H1 (cell line): ENCODE measurements at regions not wholly inside any gene's neighbourhood (a gene's known extent, or its start where the extent isn't known, plus 50 kb on each side); places are given as distances from the start of the nearest gene placed in this dataset.

Experiments used
- CTCF ChIA-PET: fragments of 300-600 bp; sonication (Branson Sonifier 250); formaldehyde crosslinking; loops from one replicate; lab custom pipeline; 2021; ENCODE audit not compliant: partially characterized antibody; lab: Charles Lee
- POLR2A ChIA-PET: fragments of 300-600 bp; sonication (Branson Sonifier 250); formaldehyde crosslinking; loops from one replicate; lab custom pipeline; 2021; ENCODE audit warnings: inconsistent platforms; ENCODE audit not compliant: partially characterized antibody; lab: Charles Lee
- DNase-seq, 2 experiments: peaks; one replicate each; pipeline versions ENCODE4 v3.0.0 to v3.0.0-alpha.2; 2010 to 2022; ENCODE audit warnings: low spot score in 2 of 2, low read depth in 1 of 2, mixed read lengths in 1 of 2
- FAIRE-seq: peaks from 2 replicates; lab custom pipeline; 2011; peaks lifted over from hg19 to GRCh38; lab: Jason Lieb, UNC
- H2AFZ ChIP-seq: 2 replicates; pipeline ENCODE4 v1.8.1; 2012; ENCODE audit warnings: low read length, inconsistent platforms
- H2AK5ac ChIP-seq: 2 replicates; pipeline ENCODE4 v1.6.1; 2013; ENCODE audit warnings: low read depth, low read length
- H2BK120ac ChIP-seq: replicated peaks from 2 replicates; pipeline ENCODE3; 2013; ENCODE audit warnings: low read depth, low read length, inconsistent platforms
- H2BK12ac ChIP-seq: 2 replicates; pipeline ENCODE4 v1.6.1; 2013; ENCODE audit warnings: low read depth, low read length
- H2BK15ac ChIP-seq: 2 replicates; pipeline ENCODE4 v1.6.1; 2013; ENCODE audit warnings: low read length
- H2BK20ac ChIP-seq: 2 replicates; pipeline ENCODE4 v1.6.1; 2013; ENCODE audit warnings: low read length
- H2BK5ac ChIP-seq: 2 replicates; pipeline ENCODE4 v1.6.1; 2013; ENCODE audit warnings: low read depth, low read length
- H3K14ac ChIP-seq: 2 replicates; pipeline ENCODE4 v1.6.1; 2013; ENCODE audit warnings: inconsistent platforms; ENCODE audit not compliant: insufficient read length
- H3K18ac ChIP-seq: 2 replicates; pipeline ENCODE4 v1.6.1; 2013; ENCODE audit warnings: low read length; ENCODE audit errors: extremely low read depth
- H3K23ac ChIP-seq: 2 replicates; pipeline ENCODE4 v1.6.1; 2013; ENCODE audit warnings: inconsistent platforms; ENCODE audit not compliant: insufficient read length
- H3K23me2 ChIP-seq: 2 replicates; pipeline ENCODE4 v1.6.1; 2013; ENCODE audit warnings: low read depth, low read length
- H3K27ac ChIP-seq: 2 replicates; pipeline ENCODE4 v1.6.1; 2011; ENCODE audit warnings: low read depth, low read length, inconsistent platforms
- H3K27me3 ChIP-seq, 4 experiments: replicated peaks in 1 of 4; 1 replicate in 1 of 4; 2 replicates in 3 of 4; pipeline versions ENCODE4 v1.6.1 to v1.8.1; 2011 to 2013; ENCODE audit warnings: low read length in 3 of 4, mild to moderate bottlenecking in 3 of 4, inconsistent platforms in 2 of 4, mixed read lengths in 2 of 4, moderate library complexity in 1 of 4; ENCODE audit not compliant: control insufficient read depth in 3 of 4, insufficient read depth in 3 of 4; ENCODE audit errors: extremely low read depth in 1 of 4
- H3K36me3 ChIP-seq, 4 experiments: 2 replicates each; pipeline versions ENCODE4 v1.6.1 to v1.8.1; 2011 to 2013; ENCODE audit warnings: mild to moderate bottlenecking in 4 of 4, low read length in 3 of 4, moderate library complexity in 2 of 4, control low read depth in 1 of 4, inconsistent platforms in 1 of 4; ENCODE audit not compliant: insufficient read depth in 4 of 4, control insufficient read depth in 2 of 4
- H3K4ac ChIP-seq: replicated peaks from 2 replicates; pipeline ENCODE3; 2013; ENCODE audit warnings: low read length, low read depth, mixed read lengths, inconsistent platforms; ENCODE audit not compliant: insufficient read length
- H3K4me1 ChIP-seq, 4 experiments: replicated peaks in 1 of 4; 1 replicate in 1 of 4; 2 replicates in 3 of 4; pipeline versions ENCODE4 v1.6.1 to v1.8.1; 2011 to 2013; ENCODE audit warnings: low read length in 3 of 4, inconsistent platforms in 2 of 4, mixed read lengths in 1 of 4; ENCODE audit not compliant: insufficient read depth in 4 of 4, control insufficient read depth in 3 of 4
- H3K4me2 ChIP-seq, 2 experiments: 2 replicates each; pipeline versions ENCODE4 v1.6.1 to v1.8.1; 2011 to 2013; ENCODE audit warnings: low read depth in 2 of 2, low read length in 2 of 2, control low read depth in 1 of 2, inconsistent platforms in 1 of 2, mild to moderate bottlenecking in 1 of 2; ENCODE audit not compliant: insufficient read depth in 1 of 2
- H3K4me3 ChIP-seq, 4 experiments: fragments of 200-600, 300-600 bp in 1 of 4; sonication (generic), shearing (Covaris generic), sonication (Bioruptor Twin) in 1 of 4; 2 replicates each; pipeline versions ENCODE4 v1.5.1 to v1.8.1; 2011 to 2016; ENCODE audit warnings: low read length in 4 of 4, low read depth in 3 of 4, control low read depth in 2 of 4, inconsistent platforms in 2 of 4, mild to moderate bottlenecking in 2 of 4, mixed read lengths in 1 of 4, moderate library complexity in 1 of 4; ENCODE audit not compliant: insufficient read depth in 2 of 4; ENCODE audit errors: extremely low read depth in 1 of 4
- H3K56ac ChIP-seq: replicated peaks from 2 replicates; pipeline ENCODE3; 2013; ENCODE audit warnings: low read depth, mild to moderate bottlenecking, mixed read lengths, low read length, inconsistent platforms; ENCODE audit not compliant: insufficient read length
- H3K79me1 ChIP-seq: 2 replicates; pipeline ENCODE4 v1.6.1; 2013; ENCODE audit warnings: low read depth, low read length, control low read depth
- H3K79me2 ChIP-seq, 2 experiments: 2 replicates each; pipeline versions ENCODE4 v1.6.1 to v1.8.1; 2012 to 2013; ENCODE audit warnings: low read length in 2 of 2, mild to moderate bottlenecking in 2 of 2, inconsistent platforms in 1 of 2; ENCODE audit not compliant: insufficient read depth in 2 of 2, control insufficient read depth in 1 of 2
- H3K9ac ChIP-seq, 4 experiments: replicated peaks in 1 of 4; 1 replicate in 1 of 4; 2 replicates in 3 of 4; pipeline versions ENCODE4 v1.6.1 to v1.8.1; 2011 to 2013; ENCODE audit warnings: low read depth in 3 of 4, low read length in 3 of 4, control low read depth in 2 of 4, mild to moderate bottlenecking in 2 of 4, moderate library complexity in 2 of 4, inconsistent platforms in 1 of 4; ENCODE audit errors: extremely low read depth in 1 of 4
- H3K9me3 ChIP-seq, 2 experiments: 2 replicates each; pipeline versions ENCODE4 v1.6.1 to v1.8.1; 2012 to 2013; ENCODE audit warnings: mild to moderate bottlenecking in 2 of 2, moderate library complexity in 2 of 2, control low read depth in 1 of 2, inconsistent platforms in 1 of 2, low read depth in 1 of 2, low read length in 1 of 2, mixed read lengths in 1 of 2; ENCODE audit not compliant: insufficient read depth in 2 of 2
- H4K20me1 ChIP-seq, 2 experiments: replicated peaks in 1 of 2; 2 replicates each; pipeline versions ENCODE3 to v1.8.1; 2011 to 2013; ENCODE audit warnings: inconsistent platforms in 2 of 2, low read length in 2 of 2, mild to moderate bottlenecking in 1 of 2; ENCODE audit not compliant: insufficient read depth in 2 of 2, control insufficient read depth in 1 of 2
- H4K5ac ChIP-seq: 2 replicates; pipeline ENCODE4 v1.6.1; 2013; ENCODE audit warnings: low read length, low read depth, mixed read lengths, inconsistent platforms; ENCODE audit not compliant: insufficient read length
- H4K8ac ChIP-seq: 2 replicates; pipeline ENCODE4 v1.8.0; 2013; ENCODE audit warnings: mild to moderate bottlenecking, moderate library complexity, low read length, inconsistent platforms; ENCODE audit not compliant: insufficient read depth; ENCODE audit errors: extremely low read depth
- H4K91ac ChIP-seq: replicated peaks from 2 replicates; pipeline ENCODE3; 2013; ENCODE audit warnings: low read length, mixed read lengths, inconsistent platforms; ENCODE audit not compliant: insufficient read length
- ATF3 ChIP-seq: IDR thresholded peaks from 2 replicates; pipeline ENCODE4 v1.6.1; 2011; ENCODE audit warnings: low read depth, mild to moderate bottlenecking, low read length; ENCODE audit not compliant: insufficient read depth
- KDM1A ChIP-seq: fragments of 200-600, 300-600 bp; sonication (generic); IDR thresholded peaks from 2 replicates; pipeline ENCODE4 v1.7.1; 2016; ENCODE audit warnings: mild to moderate bottlenecking, low read length, borderline replicate concordance
- NANOG ChIP-seq: IDR thresholded peaks from 2 replicates; pipeline ENCODE4 v1.6.1; 2011; ENCODE audit warnings: low read length, low read depth, mild to moderate bottlenecking, inconsistent platforms; ENCODE audit not compliant: insufficient read depth, poor library complexity, severe bottlenecking
- RFX5 ChIP-seq: IDR thresholded peaks from 2 replicates; pipeline ENCODE4 v1.6.1; 2011; ENCODE audit warnings: low read depth, low read length, improper control_type of control experiment, borderline replicate concordance
- SP4 ChIP-seq: IDR thresholded peaks from 2 replicates; pipeline ENCODE4 v1.6.1; 2012; ENCODE audit warnings: low read length, inconsistent platforms
- WGBS, 2 experiments: shearing (Covaris generic) in 1 of 2; methylation state at CpG; one replicate each; pipeline versions ENCODE4 v1.1.6 to v1.1.7; 2013 to 2015; ENCODE audit warnings: low lambda C conversion rate in 2 of 2, mixed read lengths in 2 of 2, inconsistent platforms in 1 of 2, low coverage in 1 of 2, missing lambda C conversion rate in 1 of 2; ENCODE audit not compliant: insufficient replicate concordance in 2 of 2, insufficient coverage in 1 of 2, insufficient read length in 1 of 2; ENCODE audit errors: extremely low coverage in 1 of 2, missing lambda C conversion rate in 1 of 2; 5-methylcytosine and 5-hydroxymethylcytosine counted together

GRCh38 chr5:115456056-115456455 lies 88.5 kb downstream of the FEM1C start:
- no peaks in the 10 kb centered on the region for H3K9me3 ChIP-seq
- H3K23ac ChIP-seq = no peak overlapping the region
- H2BK20ac ChIP-seq = no peak overlapping the region
- H3K27me3 ChIP-seq = no peaks in the 10 kb centered on the region
- H3K56ac ChIP-seq = no peak overlapping the region
- no peak overlapping the region for H3K4me3 ChIP-seq
- CTCF ChIA-PET = no interaction called here
- no peak overlapping the region for H3K4ac ChIP-seq
- no peaks in the 10 kb centered on the region for H3K79me1 ChIP-seq
- no peak overlapping the region for H3K4me2 ChIP-seq
- H4K91ac ChIP-seq = no peak overlapping the region
- no peak overlapping the region for H2BK15ac ChIP-seq
- FAIRE-seq (no peak), DNase-seq (no peak)
- H3K18ac ChIP-seq = no peak overlapping the region
- no peak overlapping the region for H3K9ac ChIP-seq
- H2AFZ ChIP-seq = no peak overlapping the region
- H4K5ac ChIP-seq = no peak overlapping the region
- no peaks in the 10 kb centered on the region for H3K79me2 ChIP-seq
- H3K36me3 ChIP-seq = no peaks in the 10 kb centered on the region
- TF ChIP-seq KDM1A (no peak), RFX5 (no peak), NANOG (no peak), ATF3 (no peak), SP4 (no peak)
- WGBS, 2 experiments = 84% methylated on average over 4 of the region's 4 CpGs; no CpG with 5 or more reads in 1 of the 2 experiments
- no peaks in the 10 kb centered on the region for H4K20me1 ChIP-seq
- no peak overlapping the region for H3K14ac ChIP-seq
- H2BK5ac ChIP-seq = no peak overlapping the region
- POLR2A ChIA-PET = no interaction called here
- H3K27ac ChIP-seq = no peak overlapping the region
- no peak overlapping the region for H2BK12ac ChIP-seq
- no peak overlapping the region for H4K8ac ChIP-seq
- no peak overlapping the region for H2AK5ac ChIP-seq
- peaks cover 0 to 11% (median 0%) of the 10 kb centered on the region in 4 experiments; a peak in 1 of 7 replicates for H3K4me1 ChIP-seq
- H3K23me2 ChIP-seq = no peaks in the 10 kb centered on the region
- no peak overlapping the region for H2BK120ac ChIP-seq
